ENCODE measurements at regions not wholly inside any gene's neighbourhood (a gene's known extent, or its start where the extent isn't known, plus 50 kb on each side); places are given as distances from the start of the nearest gene placed in this dataset.

DNA sequence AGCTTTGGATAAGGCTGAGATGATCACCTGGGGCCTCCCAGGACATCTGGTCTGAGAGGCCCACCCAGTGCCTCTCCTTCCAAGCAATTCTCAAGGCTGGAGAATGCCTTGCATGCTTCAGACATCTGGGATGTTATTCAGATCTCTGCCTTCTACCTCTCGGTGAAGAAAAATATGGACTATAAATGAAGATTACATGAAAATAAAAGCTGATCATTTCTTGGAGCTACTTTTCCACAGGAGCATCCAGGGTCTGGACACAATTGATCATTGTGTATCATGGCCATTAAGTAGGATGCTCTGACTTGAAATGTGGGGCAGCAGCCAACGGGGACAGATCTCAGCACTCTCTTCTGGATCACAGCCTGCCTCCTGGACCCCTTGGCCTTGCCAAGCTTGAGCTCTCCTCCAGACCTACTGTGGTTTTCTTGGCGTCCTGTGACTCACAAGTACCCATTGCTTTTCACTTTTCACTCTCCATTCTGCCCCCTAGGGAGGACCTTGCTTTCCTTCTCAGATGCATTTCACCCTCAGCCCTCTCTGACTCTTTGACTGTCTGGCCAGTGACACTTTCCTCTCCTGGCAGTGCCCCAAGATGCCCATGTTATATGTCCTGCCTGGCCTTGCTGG lies 203.1 kb downstream of the INSIG2 start:
- no peak overlapping the region for H3K4me3 ChIP-seq (ENCODE audit: low read depth, low read length)
- TF ChIP-seq, protein P1, sequence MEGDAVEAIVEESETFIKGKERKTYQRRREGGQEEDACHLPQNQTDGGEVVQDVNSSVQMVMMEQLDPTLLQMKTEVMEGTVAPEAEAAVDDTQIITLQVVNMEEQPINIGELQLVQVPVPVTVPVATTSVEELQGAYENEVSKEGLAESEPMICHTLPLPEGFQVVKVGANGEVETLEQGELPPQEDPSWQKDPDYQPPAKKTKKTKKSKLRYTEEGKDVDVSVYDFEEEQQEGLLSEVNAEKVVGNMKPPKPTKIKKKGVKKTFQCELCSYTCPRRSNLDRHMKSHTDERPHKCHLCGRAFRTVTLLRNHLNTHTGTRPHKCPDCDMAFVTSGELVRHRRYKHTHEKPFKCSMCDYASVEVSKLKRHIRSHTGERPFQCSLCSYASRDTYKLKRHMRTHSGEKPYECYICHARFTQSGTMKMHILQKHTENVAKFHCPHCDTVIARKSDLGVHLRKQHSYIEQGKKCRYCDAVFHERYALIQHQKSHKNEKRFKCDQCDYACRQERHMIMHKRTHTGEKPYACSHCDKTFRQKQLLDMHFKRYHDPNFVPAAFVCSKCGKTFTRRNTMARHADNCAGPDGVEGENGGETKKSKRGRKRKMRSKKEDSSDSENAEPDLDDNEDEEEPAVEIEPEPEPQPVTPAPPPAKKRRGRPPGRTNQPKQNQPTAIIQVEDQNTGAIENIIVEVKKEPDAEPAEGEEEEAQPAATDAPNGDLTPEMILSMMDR (IDR thresholded peaks at IDR 0.05; ENCODE audit: insufficient read depth, low read length, severe bottlenecking) = no peak
- H3K27me3 ChIP-seq (ENCODE audit: control insufficient read depth, insufficient read depth, low read length) = no peaks in the 10 kb centered on the region
- DNase-seq (ENCODE audit: low read depth) (no peak), FAIRE-seq (no peak)
- no peaks in the 10 kb centered on the region for H3K36me3 ChIP-seq (ENCODE audit: control insufficient read depth, insufficient read depth, low read length)

DNA sequence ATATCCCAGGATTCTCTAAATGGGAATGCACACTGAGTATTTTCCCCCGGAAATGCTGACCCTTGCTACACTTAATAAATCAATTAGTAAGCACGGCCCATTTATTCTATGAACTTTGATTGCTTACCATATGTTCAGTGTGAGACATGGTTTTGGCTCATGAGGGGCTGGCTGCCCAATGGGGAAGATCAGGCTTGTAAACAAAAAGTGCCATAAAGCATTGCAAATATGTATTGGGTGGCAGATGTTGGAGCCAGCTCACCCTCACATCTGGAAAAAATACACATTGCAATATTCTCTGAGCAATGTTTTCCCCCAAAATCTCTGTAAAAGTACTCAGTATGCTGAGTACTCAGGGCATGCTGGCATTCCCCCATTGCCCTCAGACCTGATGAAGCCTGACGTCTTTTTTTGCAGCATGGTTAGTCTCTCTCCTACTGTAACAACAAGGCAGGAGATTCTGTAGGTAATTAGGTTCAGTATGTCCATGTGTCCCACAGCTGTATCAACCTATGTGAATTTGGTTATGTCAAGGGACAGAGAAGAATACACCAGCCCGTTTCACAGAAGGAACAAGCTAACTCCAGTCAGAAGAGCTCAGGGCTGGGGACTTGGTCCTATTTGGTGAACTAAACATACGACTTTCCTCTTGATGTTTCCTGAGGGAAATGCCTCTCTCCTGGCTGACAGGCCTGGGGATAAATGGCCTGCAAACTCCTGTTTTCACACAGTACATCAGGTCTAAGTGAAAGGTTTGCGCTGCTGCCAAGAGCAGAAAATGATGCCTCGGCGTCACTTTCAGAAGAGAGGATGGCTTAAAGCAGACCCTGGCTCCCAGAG lies 202.4 kb downstream of the INSIG2 start:
- Histone ChIP-seq H3K4me3 (ENCODE audit: low read depth, low read length) (no peak overlapping the region), H3K36me3 (ENCODE audit: control insufficient read depth, insufficient read depth, low read length) (no peaks in the 10 kb centered on the region), H3K27me3 (ENCODE audit: control insufficient read depth, insufficient read depth, low read length) (no peaks in the 10 kb centered on the region)
- no peak for FAIRE-seq
- DNase-seq (ENCODE audit: low read depth) = no peak
- TF ChIP-seq, protein P1 (IDR thresholded peaks at IDR 0.05; ENCODE audit: insufficient read depth, low read length, severe bottlenecking) = no peak

DNA sequence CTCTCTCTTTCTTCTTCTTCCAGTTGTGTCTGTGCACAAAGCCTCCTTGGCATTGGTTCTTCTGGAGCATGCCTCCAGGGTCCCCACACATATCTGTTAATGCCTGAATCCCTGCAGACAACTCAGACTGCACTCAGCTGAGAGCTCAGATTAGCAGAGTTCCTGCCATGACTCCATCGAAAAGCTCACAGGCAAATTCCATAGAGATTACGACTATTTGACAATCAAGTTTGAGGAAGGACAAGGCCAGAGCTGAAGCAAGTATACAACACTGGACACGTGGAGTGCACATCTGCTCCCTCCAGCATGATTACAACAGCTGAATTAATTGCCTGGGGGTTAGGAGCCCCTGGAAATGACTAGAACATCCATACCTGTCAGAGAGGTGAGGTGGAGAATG lies 190.7 kb downstream of the INSIG2 start:
- Histone ChIP-seq H3K27me3 (ENCODE audit: control insufficient read depth, insufficient read depth, low read length) (peaks cover 5% of the 10 kb centered on the region), H3K4me3 (ENCODE audit: low read depth, low read length) (no peak overlapping the region), H3K36me3 (ENCODE audit: control insufficient read depth, insufficient read depth, low read length) (no peaks in the 10 kb centered on the region)
- FAIRE-seq (peak; percentile 76), DNase-seq (ENCODE audit: low read depth) (peak; percentile 40)
- TF ChIP-seq, protein P1 (IDR thresholded peaks at IDR 0.05; ENCODE audit: insufficient read depth, low read length, severe bottlenecking) = no peak

DNA sequence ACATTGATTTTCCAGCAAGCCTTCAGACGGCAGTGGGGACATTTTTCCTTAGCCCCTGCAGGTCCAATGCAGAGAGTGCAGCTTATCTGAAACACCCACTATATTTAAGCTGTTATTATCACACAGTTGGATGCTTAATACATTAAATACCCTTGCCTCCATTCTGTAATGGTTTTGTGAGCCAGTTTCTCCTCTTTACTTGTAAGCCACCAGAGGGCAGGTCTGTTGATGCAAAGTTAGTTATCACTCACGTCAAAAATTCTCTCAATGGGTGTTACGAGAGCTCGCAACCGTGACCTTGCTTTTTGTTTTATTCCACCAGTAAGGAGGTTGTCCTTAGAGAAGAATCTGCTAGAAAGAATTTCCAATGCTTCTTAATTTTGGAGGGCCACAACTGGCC lies 189.8 kb downstream of the INSIG2 start:
- no peaks in the 10 kb centered on the region for H3K36me3 ChIP-seq (ENCODE audit: control insufficient read depth, insufficient read depth, low read length)
- peaks cover 5% of the 10 kb centered on the region for H3K27me3 ChIP-seq (ENCODE audit: control insufficient read depth, insufficient read depth, low read length)
- FAIRE-seq (no peak), DNase-seq (ENCODE audit: low read depth) (no peak)
- TF ChIP-seq, protein P1 (IDR thresholded peaks at IDR 0.05; ENCODE audit: insufficient read depth, low read length, severe bottlenecking) = no peak
- H3K4me3 ChIP-seq (ENCODE audit: low read depth, low read length) = no peak overlapping the region

DNA sequence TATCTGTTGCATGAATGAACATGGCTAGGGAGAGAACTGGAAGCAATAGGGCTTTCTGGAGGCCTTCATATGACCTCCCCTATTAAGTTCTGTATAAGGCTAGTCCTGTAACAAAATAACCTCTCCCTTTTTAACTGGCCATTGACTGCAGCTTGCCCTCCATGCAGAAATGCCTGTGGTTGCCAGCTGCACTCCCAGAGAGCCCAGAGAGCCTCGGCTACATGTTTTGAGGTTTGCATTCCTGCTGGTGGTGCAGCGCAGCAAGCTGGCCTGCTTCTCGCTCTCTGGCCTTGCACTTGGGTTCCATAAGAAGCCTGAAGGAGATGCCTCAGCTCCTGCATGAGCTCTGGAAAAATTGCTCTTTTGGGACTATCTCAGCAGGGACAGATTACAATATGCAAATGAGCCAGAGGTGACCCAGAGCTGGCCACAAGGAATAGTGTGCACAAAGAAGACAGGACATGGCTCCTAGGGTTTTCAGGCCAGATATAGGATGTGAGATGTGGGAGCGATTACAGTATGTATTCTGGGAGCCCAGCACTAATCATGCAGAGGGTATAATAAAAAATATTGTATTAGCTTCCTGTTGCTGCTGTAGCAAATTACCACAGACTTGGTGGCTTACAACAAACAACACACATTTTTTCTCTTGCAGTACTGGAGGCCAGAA lies 186.7 kb downstream of the INSIG2 start:
- TF ChIP-seq, protein P1 (IDR thresholded peaks at IDR 0.05; ENCODE audit: insufficient read depth, low read length, severe bottlenecking) = no peak
- no peak for FAIRE-seq
- no peaks in the 10 kb centered on the region for H3K36me3 ChIP-seq (ENCODE audit: control insufficient read depth, insufficient read depth, low read length)
- no peak for DNase-seq (ENCODE audit: low read depth)
- no peak overlapping the region for H3K4me3 ChIP-seq (ENCODE audit: low read depth, low read length)
- no peaks in the 10 kb centered on the region for H3K27me3 ChIP-seq (ENCODE audit: control insufficient read depth, insufficient read depth, low read length)

Data from bronchial epithelial cell (primary cell).